Esophagus muscularis mucosa (tissue), 4 donors: ENCODE measurements at regions not wholly inside any gene's neighbourhood (a gene's known extent, or its start where the extent isn't known, plus 50 kb on each side); places are given as distances from the start of the nearest gene placed in this dataset.

Experiments used
- DNase-seq: peaks from one replicate; pipeline ENCODE4 v3.0.0-alpha.2; 2017; ENCODE audit errors: extremely low spot score
- H3K27ac ChIP-seq, 4 donors: fragments of 200-600 bp; sonication (generic); replicated peaks in 1 of 4; 1 replicate in 3 of 4; 2 replicates in 1 of 4; pipeline ENCODE4 v1.5.1; 2016 to 2019; ENCODE audit warnings: mild to moderate bottlenecking in 1 of 4
- H3K27me3 ChIP-seq, 4 donors: fragments of 200-600 bp; sonication (generic); one replicate each; pipeline versions ENCODE4 v1.5.1 to v1.6.0; 2016 to 2019
- H3K36me3 ChIP-seq, 4 donors: fragments of 200-600 bp; sonication (generic); one replicate each; pipeline ENCODE4 v1.5.1; 2016 to 2019
- H3K4me1 ChIP-seq, 4 donors: fragments of 200-600 bp; sonication (generic); one replicate each; pipeline ENCODE4 v1.5.1; 2016 to 2019
- H3K4me3 ChIP-seq, 4 donors: fragments of 200-600 bp; sonication (generic); 1 replicate in 2 of 4; 2 replicates in 2 of 4; pipeline ENCODE4 v1.5.1; 2016 to 2019; ENCODE audit warnings: mild to moderate bottlenecking in 4 of 4, moderate library complexity in 1 of 4
- H3K9me3 ChIP-seq, 4 donors: fragments of 200-600 bp; sonication (generic); 1 replicate in 3 of 4; 2 replicates in 1 of 4; pipeline ENCODE4 v1.5.1; 2016 to 2019
- EP300 ChIP-seq: sonication (generic); formaldehyde crosslinking; IDR thresholded peaks from one replicate; pipeline ENCODE4 v1.6.1; 2017; ENCODE audit warnings: antibody characterized with exemption
- POLR2A ChIP-seq: fragments of 450-650 bp; IDR thresholded peaks from one replicate; pipeline ENCODE4 v1.6.1; 2017; ENCODE audit warnings: antibody characterized with exemption, moderate library complexity, mild to moderate bottlenecking, low read depth
- POLR2AphosphoS5 ChIP-seq, 2 donors: sonication (generic); formaldehyde crosslinking; IDR thresholded peaks; one replicate each; pipeline ENCODE4 v1.6.1; 2017; ENCODE audit warnings: antibody characterized with exemption in 2 of 2
- WGBS: methylation state at CpG from one replicate; pipeline ENCODE4 v1.1.5; 2018; 5-methylcytosine and 5-hydroxymethylcytosine counted together
- intact Hi-C: fragments of 100-400 bp; cut with DNase I; formaldehyde crosslinking; loops from one replicate; pipeline ENCODE4 v1.15.1; 2023
- TF ChIP-seq, protein P1 (sequence below), 3 experiments: fragments of 200-600 bp in 2 of 3; fragments of 450-650 bp in 1 of 3; sonication (generic) in 2 of 3; IDR thresholded peaks; one replicate each; pipeline ENCODE4 v1.5.1; 2017 to 2019; ENCODE audit warnings: antibody characterized with exemption in 3 of 3, mild to moderate bottlenecking in 2 of 3, moderate library complexity in 1 of 3

DNA sequence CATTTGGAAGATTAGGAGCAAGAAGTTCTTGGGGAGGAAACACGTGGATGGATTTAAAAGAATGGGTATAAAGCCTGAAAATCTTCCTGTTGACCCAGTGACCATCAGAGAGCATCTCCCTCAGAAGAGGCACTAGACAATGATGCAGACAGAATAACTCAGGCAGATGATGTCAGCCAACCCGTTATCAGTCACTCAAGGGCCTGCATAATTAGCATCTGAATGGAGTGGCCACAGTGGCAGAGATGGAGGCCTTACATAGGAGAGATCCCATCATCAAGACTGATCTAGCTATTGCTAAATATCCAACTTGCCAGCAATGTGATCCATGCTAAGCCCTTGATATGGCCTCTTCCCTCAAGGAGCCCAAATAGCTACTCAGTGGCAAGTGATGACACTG lies 70.7 kb upstream of the CD82 start:
- no peaks in the 10 kb centered on the region for H3K9me3 ChIP-seq
- no peak overlapping the region for H3K4me3 ChIP-seq
- no peaks in the 10 kb centered on the region for H3K4me1 ChIP-seq
- no peak for TF ChIP-seq POLR2A
- no peak for DNase-seq
- no peaks in the 10 kb centered on the region for H3K36me3 ChIP-seq
- no peaks in the 10 kb centered on the region for H3K27me3 ChIP-seq
- WGBS = 89% methylated on average over 2 of the region's 2 CpGs
- intact Hi-C loops = no loop called here
- no peak overlapping the region for H3K27ac ChIP-seq

DNA sequence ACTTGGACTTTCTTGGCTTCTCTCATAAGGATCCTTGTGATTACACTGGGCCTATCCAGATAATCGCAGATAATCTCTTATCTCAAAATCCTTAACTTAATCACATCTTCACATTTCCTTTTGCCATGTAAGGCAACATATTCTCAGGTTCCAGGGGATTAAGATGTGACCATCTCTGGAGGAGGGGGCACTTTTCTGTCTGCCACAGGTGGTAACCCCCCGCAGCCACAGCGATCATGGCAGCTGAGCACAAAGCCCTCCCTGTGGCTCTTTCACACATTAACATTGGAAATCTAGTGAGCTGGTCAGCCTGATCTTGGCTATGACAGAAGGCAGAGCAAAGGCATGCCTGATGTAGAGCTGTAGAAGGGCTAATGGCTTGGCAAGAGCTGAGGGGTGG lies 69.1 kb upstream of the CD82 start:
- 86% methylated on average over 3 of the region's 3 CpGs for WGBS

DNA sequence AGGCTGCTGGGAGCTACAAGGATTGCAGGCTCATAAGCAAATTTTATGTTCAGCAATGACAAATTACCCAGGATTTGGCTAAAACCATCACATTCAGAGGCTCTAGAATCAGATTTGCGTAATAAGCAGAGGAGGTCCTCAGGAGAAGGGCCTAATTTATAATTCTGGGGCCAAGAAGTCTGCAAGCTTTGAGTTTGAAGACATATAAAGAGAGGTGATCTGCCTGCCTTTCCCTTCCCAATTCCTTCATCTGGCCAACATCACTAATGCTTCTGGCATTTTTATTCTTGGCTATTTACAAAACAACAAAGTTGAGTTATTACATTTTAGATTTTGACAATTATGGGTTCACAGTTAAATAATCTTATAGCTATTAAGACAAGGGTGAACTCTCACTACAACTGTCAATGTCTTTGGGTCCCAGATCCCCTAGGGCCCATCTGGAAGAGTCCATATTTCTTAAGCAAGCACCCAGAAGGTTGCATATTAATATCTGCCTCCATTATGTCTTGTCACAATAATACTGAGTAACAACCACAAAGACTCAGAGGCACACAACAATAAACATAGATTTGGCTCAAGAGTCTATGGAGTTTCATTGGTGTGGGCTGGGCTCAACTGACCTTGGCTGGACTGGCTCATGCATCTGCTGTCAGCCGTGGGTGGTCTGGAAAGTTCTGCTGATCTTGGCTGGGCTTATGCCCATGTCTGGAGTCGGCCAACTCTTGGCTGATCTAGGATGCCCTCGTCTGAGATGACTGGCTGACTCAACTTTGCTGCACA lies 67.2 kb upstream of the CD82 start:
- no peaks in the 10 kb centered on the region for H3K4me1 ChIP-seq
- H3K4me3 ChIP-seq = no peak overlapping the region
- WGBS = 54% methylated on average over 3 of the region's 4 CpGs
- no peak overlapping the region for H3K27ac ChIP-seq
- no peak for DNase-seq
- no peaks in the 10 kb centered on the region for H3K9me3 ChIP-seq
- H3K27me3 ChIP-seq = peaks cover 0 to 1% (median 0%) of the 10 kb centered on the region in 4 donors
- TF ChIP-seq, protein P1, sequence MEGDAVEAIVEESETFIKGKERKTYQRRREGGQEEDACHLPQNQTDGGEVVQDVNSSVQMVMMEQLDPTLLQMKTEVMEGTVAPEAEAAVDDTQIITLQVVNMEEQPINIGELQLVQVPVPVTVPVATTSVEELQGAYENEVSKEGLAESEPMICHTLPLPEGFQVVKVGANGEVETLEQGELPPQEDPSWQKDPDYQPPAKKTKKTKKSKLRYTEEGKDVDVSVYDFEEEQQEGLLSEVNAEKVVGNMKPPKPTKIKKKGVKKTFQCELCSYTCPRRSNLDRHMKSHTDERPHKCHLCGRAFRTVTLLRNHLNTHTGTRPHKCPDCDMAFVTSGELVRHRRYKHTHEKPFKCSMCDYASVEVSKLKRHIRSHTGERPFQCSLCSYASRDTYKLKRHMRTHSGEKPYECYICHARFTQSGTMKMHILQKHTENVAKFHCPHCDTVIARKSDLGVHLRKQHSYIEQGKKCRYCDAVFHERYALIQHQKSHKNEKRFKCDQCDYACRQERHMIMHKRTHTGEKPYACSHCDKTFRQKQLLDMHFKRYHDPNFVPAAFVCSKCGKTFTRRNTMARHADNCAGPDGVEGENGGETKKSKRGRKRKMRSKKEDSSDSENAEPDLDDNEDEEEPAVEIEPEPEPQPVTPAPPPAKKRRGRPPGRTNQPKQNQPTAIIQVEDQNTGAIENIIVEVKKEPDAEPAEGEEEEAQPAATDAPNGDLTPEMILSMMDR (IDR thresholded peaks at IDR 0.05) = no peak
- no peak for TF ChIP-seq POLR2A
- TF ChIP-seq EP300 = no peak
- no peak for TF ChIP-seq POLR2AphosphoS5 (IDR thresholded peaks at IDR 0.05)
- no peaks in the 10 kb centered on the region for H3K36me3 ChIP-seq
- intact Hi-C loops = no loop called here

More for the DNA sequence above, 69.1 kb upstream of the CD82 start:
- no peaks in the 10 kb centered on the region for H3K27me3 ChIP-seq
- H3K27ac ChIP-seq = no peak overlapping the region
- no peaks in the 10 kb centered on the region for H3K9me3 ChIP-seq
- H3K4me3 ChIP-seq = no peak overlapping the region
- H3K36me3 ChIP-seq = no peaks in the 10 kb centered on the region
- TF ChIP-seq, protein P1 (IDR thresholded peaks at IDR 0.05) = no peak
- TF ChIP-seq EP300 (no peak), POLR2AphosphoS5 (IDR thresholded peaks at IDR 0.05) (no peak), POLR2A (no peak)
- DNase-seq = no peak
- H3K4me1 ChIP-seq = no peaks in the 10 kb centered on the region
- intact Hi-C loops = no loop called here

DNA sequence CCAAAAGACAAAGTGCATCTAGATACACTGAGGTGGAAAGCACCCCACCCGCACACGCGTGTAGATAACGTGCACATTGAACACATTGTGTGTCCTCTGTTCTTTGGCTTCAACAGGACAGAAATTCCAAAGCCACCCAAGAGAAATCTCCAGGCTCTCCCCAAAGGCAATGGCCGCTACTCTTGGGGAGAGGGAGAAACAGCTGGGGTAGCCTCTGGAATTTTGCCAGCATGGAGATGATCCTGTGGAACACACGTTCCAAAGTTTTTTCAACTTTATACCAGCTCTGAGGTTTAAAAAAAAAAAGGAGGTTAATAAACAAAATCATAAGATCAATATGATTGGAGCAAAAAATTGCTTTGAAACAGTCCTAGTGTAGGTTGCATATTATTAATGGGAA lies 63.0 kb upstream of the CD82 start:
- H3K4me3 ChIP-seq = no peak overlapping the region
- peaks cover 0 to 6% (median 0%) of the 10 kb centered on the region in 4 donors for H3K27me3 ChIP-seq
- H3K9me3 ChIP-seq = peaks cover 0 to 6% (median 2%) of the 10 kb centered on the region in 4 donors
- no peaks in the 10 kb centered on the region for H3K4me1 ChIP-seq
- intact Hi-C loops = no loop called here
- no peak overlapping the region for H3K27ac ChIP-seq
- WGBS = 82% methylated on average over 6 of the region's 6 CpGs
- no peaks in the 10 kb centered on the region for H3K36me3 ChIP-seq
- DNase-seq = no peak
- TF ChIP-seq, protein P1 (IDR thresholded peaks at IDR 0.05) = no peak
- TF ChIP-seq EP300 (no peak), POLR2A (no peak), POLR2AphosphoS5 (IDR thresholded peaks at IDR 0.05) (no peak)

DNA sequence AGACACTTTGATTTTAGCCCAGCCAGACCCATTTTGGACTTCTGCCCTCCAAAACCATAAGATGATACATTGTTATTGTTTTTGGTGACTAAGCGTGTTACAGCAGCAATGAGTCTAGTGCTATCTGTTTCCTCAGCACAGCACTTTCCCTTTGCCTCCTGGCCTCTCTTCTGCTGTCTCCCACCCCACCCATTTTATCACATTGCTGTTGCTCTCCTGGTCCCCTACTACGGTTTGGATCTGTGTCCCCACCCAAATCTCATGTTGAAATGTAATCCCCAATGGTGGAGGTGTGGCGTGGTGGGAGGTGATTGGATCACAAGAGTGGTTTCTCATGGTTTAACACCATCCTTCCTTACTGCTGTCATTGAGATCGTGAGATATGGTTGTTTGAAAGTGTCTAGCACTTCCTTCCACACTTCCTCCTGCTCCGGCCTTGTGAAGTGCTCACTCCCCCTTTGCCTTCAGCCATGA lies 59.8 kb upstream of the CD82 start:
- 70% methylated on average over 5 of the region's 5 CpGs for WGBS
- TF ChIP-seq POLR2AphosphoS5 (IDR thresholded peaks at IDR 0.05) = no peak
- TF ChIP-seq, protein P1 (IDR thresholded peaks at IDR 0.05) = no peak
- TF ChIP-seq EP300 = no peak
- TF ChIP-seq POLR2A = no peak
- intact Hi-C loops = no loop called here
- no peak for DNase-seq
- Histone ChIP-seq H3K36me3 (no peaks in the 10 kb centered on the region), H3K27me3 (peaks cover 0 to 10% (median 0%) of the 10 kb centered on the region in 4 donors), H3K4me1 (no peaks in the 10 kb centered on the region), H3K4me3 (no peak overlapping the region), H3K9me3 (peaks cover 0 to 9% (median 3%) of the 10 kb centered on the region in 4 donors), H3K27ac (no peak overlapping the region)
